Body of pancreas (tissue), 4 donors: ENCODE measurements at regions not wholly inside any gene's neighbourhood (a gene's known extent, or its start where the extent isn't known, plus 50 kb on each side); places are given as distances from the start of the nearest gene placed in this dataset.

Experiments
- ATAC-seq: fragments of 150-250 bp; one replicate; pipeline ENCODE4 v1.9.1; 2016
- DNase-seq, 4 donors: peaks; one replicate each; pipeline ENCODE4 v3.0.0-alpha.2; 2019
- H3K27ac ChIP-seq, 4 donors: fragments of 200-600 bp; sonication (generic); 1 replicate in 3 of 4; 2 replicates in 1 of 4; pipeline versions ENCODE4 v1.5.1 to v1.6.1; 2016 to 2019; ENCODE audit warnings: mild to moderate bottlenecking in 1 of 4, mixed read lengths in 1 of 4, moderate library complexity in 1 of 4
- H3K27me3 ChIP-seq, 2 donors: fragments of 200-600 bp; sonication (generic); one replicate each; pipeline ENCODE4 v1.6.0; 2016; ENCODE audit warnings: mild to moderate bottlenecking in 1 of 2
- H3K36me3 ChIP-seq, 2 donors: fragments of 200-600 bp; sonication (generic); replicated peaks in 1 of 2; 2 replicates each; pipeline ENCODE4 v1.5.1; 2016; ENCODE audit warnings: low read depth in 2 of 2; ENCODE audit not compliant: insufficient read depth in 1 of 2
- H3K4me1 ChIP-seq: fragments of 200-600 bp; sonication (generic); one replicate; pipeline ENCODE4 v1.6.0; 2016
- H3K4me3 ChIP-seq, 2 donors: fragments of 200-600 bp; sonication (generic); 1 replicate in 1 of 2; 2 replicates in 1 of 2; pipeline ENCODE4 v1.5.1; 2016 to 2019
- H3K9me3 ChIP-seq, 3 donors: fragments of 200-600 bp; sonication (generic); 1 replicate in 2 of 3; 2 replicates in 1 of 3; pipeline ENCODE4 v1.5.1; 2016
- CTCF ChIP-seq, 7 experiments: fragments of 450-650 bp in 4 of 7; fragments of 200-600 bp in 3 of 7; sonication (generic) in 3 of 7; IDR thresholded peaks; one replicate each; pipeline ENCODE4 v1.5.1; 2016 to 2019; ENCODE audit warnings: antibody characterized with exemption in 7 of 7
- POLR2A ChIP-seq, 3 donors: fragments of 450-650 bp; IDR thresholded peaks; one replicate each; pipeline ENCODE4 v1.6.1; 2016; ENCODE audit warnings: antibody characterized with exemption in 3 of 3, mild to moderate bottlenecking in 2 of 3
- WGBS, 2 donors: methylation state at CpG; one replicate each; pipeline ENCODE4 v1.1.5; 2017; 5-methylcytosine and 5-hydroxymethylcytosine counted together
- intact Hi-C: fragments of 100-400 bp; cut with DNase I; formaldehyde crosslinking; loops from one replicate; pipeline ENCODE4 v1.15.1; 2023

GRCh38 chr1:232372431-232372830 is 257.5 kb downstream of the SIPA1L2 start:
- no peak for DNase-seq
- no peak for ATAC-seq
- intact Hi-C loops, result no loop called here
- H3K4me3 ChIP-seq, result no peak overlapping the region
- H3K27ac ChIP-seq, result no peak overlapping the region
- no peaks in the 10 kb centered on the region for H3K27me3 ChIP-seq
- 53 to 82% methylated on average over 5 to 7 of the region's 13 CpGs for WGBS, 2 donors
- TF ChIP-seq POLR2A (IDR thresholded peaks at IDR 0.05) (no peak), CTCF (IDR thresholded peaks at IDR 0.05) (no peak)
- no peaks in the 10 kb centered on the region for H3K4me1 ChIP-seq
- no peaks in the 10 kb centered on the region for H3K9me3 ChIP-seq
- H3K36me3 ChIP-seq, result no peaks in the 10 kb centered on the region

GRCh38 chr1:232369451-232370296 is 260.3 kb downstream of the SIPA1L2 start:
- no peaks in the 10 kb centered on the region for H3K36me3 ChIP-seq
- H3K27ac ChIP-seq, result no peak overlapping the region
- intact Hi-C loops, result no loop called here
- no peak for DNase-seq
- H3K27me3 ChIP-seq, result no peaks in the 10 kb centered on the region
- no peak for ATAC-seq
- H3K4me3 ChIP-seq, result no peak overlapping the region
- WGBS, 2 donors, result 72 to 79% methylated on average over 11 of the region's 11 CpGs
- H3K4me1 ChIP-seq, result no peaks in the 10 kb centered on the region
- TF ChIP-seq POLR2A (IDR thresholded peaks at IDR 0.05), result no peak
- no peak for TF ChIP-seq CTCF (IDR thresholded peaks at IDR 0.05)
- H3K9me3 ChIP-seq, result no peaks in the 10 kb centered on the region

GRCh38 chr1:232368821-232369321 is 261.1 kb downstream of the SIPA1L2 start:
- no peaks in the 10 kb centered on the region for H3K27me3 ChIP-seq
- no peaks in the 10 kb centered on the region for H3K4me1 ChIP-seq
- intact Hi-C loops, result no loop called here
- H3K9me3 ChIP-seq, result no peaks in the 10 kb centered on the region
- TF ChIP-seq CTCF (IDR thresholded peaks at IDR 0.05), result no peak
- TF ChIP-seq POLR2A (IDR thresholded peaks at IDR 0.05), result no peak
- 86 to 88% methylated on average over 2 of the region's 2 CpGs for WGBS, 2 donors
- DNase-seq (no peak), ATAC-seq (no peak)
- no peak overlapping the region for H3K27ac ChIP-seq
- H3K4me3 ChIP-seq, result no peak overlapping the region
- H3K36me3 ChIP-seq, result no peaks in the 10 kb centered on the region

GRCh38 chr1:232367293-232367692 is 262.6 kb downstream of the SIPA1L2 start:
- no peak for DNase-seq
- intact Hi-C loops, result no loop called here
- no peaks in the 10 kb centered on the region for H3K36me3 ChIP-seq
- H3K9me3 ChIP-seq, result no peaks in the 10 kb centered on the region
- no peaks in the 10 kb centered on the region for H3K4me1 ChIP-seq
- H3K27ac ChIP-seq, result no peak overlapping the region
- no peaks in the 10 kb centered on the region for H3K27me3 ChIP-seq
- no peak for ATAC-seq
- H3K4me3 ChIP-seq, result no peak overlapping the region
- no peak for TF ChIP-seq CTCF (IDR thresholded peaks at IDR 0.05)
- TF ChIP-seq POLR2A (IDR thresholded peaks at IDR 0.05), result no peak
- WGBS, 2 donors, result 44 to 50% methylated on average over 4 of the region's 4 CpGs
